H1 (cell line): ENCODE measurements at regions not wholly inside any gene's neighbourhood (a gene's known extent, or its start where the extent isn't known, plus 50 kb on each side); places are given as distances from the start of the nearest gene placed in this dataset.

Experiments used
- CTCF ChIA-PET: fragments of 300-600 bp; sonication (Branson Sonifier 250); formaldehyde crosslinking; loops from one replicate; lab custom pipeline; 2021; ENCODE audit not compliant: partially characterized antibody; lab: Charles Lee
- POLR2A ChIA-PET: fragments of 300-600 bp; sonication (Branson Sonifier 250); formaldehyde crosslinking; loops from one replicate; lab custom pipeline; 2021; ENCODE audit warnings: inconsistent platforms; ENCODE audit not compliant: partially characterized antibody; lab: Charles Lee
- DNase-seq, 2 experiments: peaks; one replicate each; pipeline versions ENCODE4 v3.0.0 to v3.0.0-alpha.2; 2010 to 2022; ENCODE audit warnings: low spot score in 2 of 2, low read depth in 1 of 2, mixed read lengths in 1 of 2
- FAIRE-seq: peaks from 2 replicates; lab custom pipeline; 2011; peaks lifted over from hg19 to GRCh38; lab: Jason Lieb, UNC
- H2AFZ ChIP-seq: 2 replicates; pipeline ENCODE4 v1.8.1; 2012; ENCODE audit warnings: low read length, inconsistent platforms
- H2AK5ac ChIP-seq: 2 replicates; pipeline ENCODE4 v1.6.1; 2013; ENCODE audit warnings: low read depth, low read length
- H2BK120ac ChIP-seq: replicated peaks from 2 replicates; pipeline ENCODE3; 2013; ENCODE audit warnings: low read depth, low read length, inconsistent platforms
- H2BK12ac ChIP-seq: 2 replicates; pipeline ENCODE4 v1.6.1; 2013; ENCODE audit warnings: low read depth, low read length
- H2BK15ac ChIP-seq: 2 replicates; pipeline ENCODE4 v1.6.1; 2013; ENCODE audit warnings: low read length
- H2BK20ac ChIP-seq: 2 replicates; pipeline ENCODE4 v1.6.1; 2013; ENCODE audit warnings: low read length
- H2BK5ac ChIP-seq: 2 replicates; pipeline ENCODE4 v1.6.1; 2013; ENCODE audit warnings: low read depth, low read length
- H3K14ac ChIP-seq: 2 replicates; pipeline ENCODE4 v1.6.1; 2013; ENCODE audit warnings: inconsistent platforms; ENCODE audit not compliant: insufficient read length
- H3K18ac ChIP-seq: 2 replicates; pipeline ENCODE4 v1.6.1; 2013; ENCODE audit warnings: low read length; ENCODE audit errors: extremely low read depth
- H3K23ac ChIP-seq: 2 replicates; pipeline ENCODE4 v1.6.1; 2013; ENCODE audit warnings: inconsistent platforms; ENCODE audit not compliant: insufficient read length
- H3K23me2 ChIP-seq: 2 replicates; pipeline ENCODE4 v1.6.1; 2013; ENCODE audit warnings: low read depth, low read length
- H3K27ac ChIP-seq: 2 replicates; pipeline ENCODE4 v1.6.1; 2011; ENCODE audit warnings: low read depth, low read length, inconsistent platforms
- H3K27me3 ChIP-seq, 4 experiments: replicated peaks in 1 of 4; 1 replicate in 1 of 4; 2 replicates in 3 of 4; pipeline versions ENCODE4 v1.6.1 to v1.8.1; 2011 to 2013; ENCODE audit warnings: low read length in 3 of 4, mild to moderate bottlenecking in 3 of 4, inconsistent platforms in 2 of 4, mixed read lengths in 2 of 4, moderate library complexity in 1 of 4; ENCODE audit not compliant: control insufficient read depth in 3 of 4, insufficient read depth in 3 of 4; ENCODE audit errors: extremely low read depth in 1 of 4
- H3K36me3 ChIP-seq, 4 experiments: 2 replicates each; pipeline versions ENCODE4 v1.6.1 to v1.8.1; 2011 to 2013; ENCODE audit warnings: mild to moderate bottlenecking in 4 of 4, low read length in 3 of 4, moderate library complexity in 2 of 4, control low read depth in 1 of 4, inconsistent platforms in 1 of 4; ENCODE audit not compliant: insufficient read depth in 4 of 4, control insufficient read depth in 2 of 4
- H3K4ac ChIP-seq: replicated peaks from 2 replicates; pipeline ENCODE3; 2013; ENCODE audit warnings: low read length, low read depth, mixed read lengths, inconsistent platforms; ENCODE audit not compliant: insufficient read length
- H3K4me1 ChIP-seq, 4 experiments: replicated peaks in 1 of 4; 1 replicate in 1 of 4; 2 replicates in 3 of 4; pipeline versions ENCODE4 v1.6.1 to v1.8.1; 2011 to 2013; ENCODE audit warnings: low read length in 3 of 4, inconsistent platforms in 2 of 4, mixed read lengths in 1 of 4; ENCODE audit not compliant: insufficient read depth in 4 of 4, control insufficient read depth in 3 of 4
- H3K4me2 ChIP-seq, 2 experiments: 2 replicates each; pipeline versions ENCODE4 v1.6.1 to v1.8.1; 2011 to 2013; ENCODE audit warnings: low read depth in 2 of 2, low read length in 2 of 2, control low read depth in 1 of 2, inconsistent platforms in 1 of 2, mild to moderate bottlenecking in 1 of 2; ENCODE audit not compliant: insufficient read depth in 1 of 2
- H3K4me3 ChIP-seq, 4 experiments: fragments of 200-600, 300-600 bp in 1 of 4; sonication (generic), shearing (Covaris generic), sonication (Bioruptor Twin) in 1 of 4; 2 replicates each; pipeline versions ENCODE4 v1.5.1 to v1.8.1; 2011 to 2016; ENCODE audit warnings: low read length in 4 of 4, low read depth in 3 of 4, control low read depth in 2 of 4, inconsistent platforms in 2 of 4, mild to moderate bottlenecking in 2 of 4, mixed read lengths in 1 of 4, moderate library complexity in 1 of 4; ENCODE audit not compliant: insufficient read depth in 2 of 4; ENCODE audit errors: extremely low read depth in 1 of 4
- H3K56ac ChIP-seq: replicated peaks from 2 replicates; pipeline ENCODE3; 2013; ENCODE audit warnings: low read depth, mild to moderate bottlenecking, mixed read lengths, low read length, inconsistent platforms; ENCODE audit not compliant: insufficient read length
- H3K79me1 ChIP-seq: 2 replicates; pipeline ENCODE4 v1.6.1; 2013; ENCODE audit warnings: low read depth, low read length, control low read depth
- H3K79me2 ChIP-seq, 2 experiments: 2 replicates each; pipeline versions ENCODE4 v1.6.1 to v1.8.1; 2012 to 2013; ENCODE audit warnings: low read length in 2 of 2, mild to moderate bottlenecking in 2 of 2, inconsistent platforms in 1 of 2; ENCODE audit not compliant: insufficient read depth in 2 of 2, control insufficient read depth in 1 of 2
- H3K9ac ChIP-seq, 4 experiments: replicated peaks in 1 of 4; 1 replicate in 1 of 4; 2 replicates in 3 of 4; pipeline versions ENCODE4 v1.6.1 to v1.8.1; 2011 to 2013; ENCODE audit warnings: low read depth in 3 of 4, low read length in 3 of 4, control low read depth in 2 of 4, mild to moderate bottlenecking in 2 of 4, moderate library complexity in 2 of 4, inconsistent platforms in 1 of 4; ENCODE audit errors: extremely low read depth in 1 of 4
- H3K9me3 ChIP-seq, 2 experiments: 2 replicates each; pipeline versions ENCODE4 v1.6.1 to v1.8.1; 2012 to 2013; ENCODE audit warnings: mild to moderate bottlenecking in 2 of 2, moderate library complexity in 2 of 2, control low read depth in 1 of 2, inconsistent platforms in 1 of 2, low read depth in 1 of 2, low read length in 1 of 2, mixed read lengths in 1 of 2; ENCODE audit not compliant: insufficient read depth in 2 of 2
- H4K20me1 ChIP-seq, 2 experiments: replicated peaks in 1 of 2; 2 replicates each; pipeline versions ENCODE3 to v1.8.1; 2011 to 2013; ENCODE audit warnings: inconsistent platforms in 2 of 2, low read length in 2 of 2, mild to moderate bottlenecking in 1 of 2; ENCODE audit not compliant: insufficient read depth in 2 of 2, control insufficient read depth in 1 of 2
- H4K5ac ChIP-seq: 2 replicates; pipeline ENCODE4 v1.6.1; 2013; ENCODE audit warnings: low read length, low read depth, mixed read lengths, inconsistent platforms; ENCODE audit not compliant: insufficient read length
- H4K8ac ChIP-seq: 2 replicates; pipeline ENCODE4 v1.8.0; 2013; ENCODE audit warnings: mild to moderate bottlenecking, moderate library complexity, low read length, inconsistent platforms; ENCODE audit not compliant: insufficient read depth; ENCODE audit errors: extremely low read depth
- H4K91ac ChIP-seq: replicated peaks from 2 replicates; pipeline ENCODE3; 2013; ENCODE audit warnings: low read length, mixed read lengths, inconsistent platforms; ENCODE audit not compliant: insufficient read length
- BACH1 ChIP-seq: IDR thresholded peaks from 2 replicates; pipeline ENCODE4 v1.6.1; 2012; ENCODE audit warnings: low read length, improper control_type of control experiment
- BRCA1 ChIP-seq: IDR thresholded peaks from 2 replicates; pipeline ENCODE4 v1.6.1; 2012; ENCODE audit warnings: low read depth, low read length, improper control_type of control experiment
- GTF2F1 ChIP-seq: IDR thresholded peaks from 2 replicates; pipeline ENCODE4 v1.6.1; 2012; ENCODE audit warnings: low read depth, low read length, improper control_type of control experiment, borderline replicate concordance
- HDAC2 ChIP-seq, 2 experiments: fragments of 300-600 bp in 1 of 2; sonication (generic) in 1 of 2; IDR thresholded peaks; 2 replicates each; pipeline ENCODE4 v1.6.1; 2011 to 2012; ENCODE audit warnings: low read depth in 2 of 2, low read length in 2 of 2, mild to moderate bottlenecking in 2 of 2, moderate library complexity in 2 of 2, borderline replicate concordance in 1 of 2, inconsistent platforms in 1 of 2
- JUND ChIP-seq: IDR thresholded peaks from 2 replicates; pipeline ENCODE4 v1.6.1; 2011; ENCODE audit warnings: mild to moderate bottlenecking, improper control_type of control experiment, low read length
- KDM5A ChIP-seq: fragments of 200-600 bp; IDR thresholded peaks from 2 replicates; pipeline ENCODE4 v1.7.1; 2012; ENCODE audit warnings: mild to moderate bottlenecking, low read length, inconsistent platforms, mixed read lengths
- MAFK ChIP-seq: IDR thresholded peaks from 2 replicates; pipeline ENCODE4 v1.6.1; 2012; ENCODE audit warnings: low read depth, mild to moderate bottlenecking, improper control_type of control experiment, low read length
- MAX ChIP-seq: IDR thresholded peaks from 2 replicates; pipeline ENCODE4 v1.6.1; 2012; ENCODE audit warnings: inconsistent platforms
- POLR2AphosphoS5 ChIP-seq: IDR thresholded peaks from 2 replicates; pipeline ENCODE4 v1.6.1; 2011; ENCODE audit warnings: low read depth, low read length
- SP1 ChIP-seq: IDR thresholded peaks from 2 replicates; pipeline ENCODE4 v1.6.1; 2011; ENCODE audit warnings: low read depth, low read length
- SP2 ChIP-seq: IDR thresholded peaks from 2 replicates; pipeline ENCODE4 v1.6.1; 2012; ENCODE audit warnings: mild to moderate bottlenecking, low read length, inconsistent platforms
- SP4 ChIP-seq: IDR thresholded peaks from 2 replicates; pipeline ENCODE4 v1.6.1; 2012; ENCODE audit warnings: low read length, inconsistent platforms
- SRF ChIP-seq: IDR thresholded peaks from 2 replicates; pipeline ENCODE4 v1.6.1; 2011; ENCODE audit warnings: mild to moderate bottlenecking, low read depth, low read length, moderate library complexity
- TEAD4 ChIP-seq: IDR thresholded peaks from 2 replicates; pipeline ENCODE4 v1.6.1; 2012; ENCODE audit warnings: low read depth, low read length, inconsistent platforms, mixed read lengths
- WGBS, 2 experiments: shearing (Covaris generic) in 1 of 2; methylation state at CpG; one replicate each; pipeline versions ENCODE4 v1.1.6 to v1.1.7; 2013 to 2015; ENCODE audit warnings: low lambda C conversion rate in 2 of 2, mixed read lengths in 2 of 2, inconsistent platforms in 1 of 2, low coverage in 1 of 2, missing lambda C conversion rate in 1 of 2; ENCODE audit not compliant: insufficient replicate concordance in 2 of 2, insufficient coverage in 1 of 2, insufficient read length in 1 of 2; ENCODE audit errors: extremely low coverage in 1 of 2, missing lambda C conversion rate in 1 of 2; 5-methylcytosine and 5-hydroxymethylcytosine counted together

GRCh38 chr21:35136586-35137219 lies 87.6 kb upstream of the RUNX1 start:
- Histone ChIP-seq H4K91ac (no peak overlapping the region), H2AK5ac (no peak overlapping the region), H4K5ac (no peak overlapping the region), H3K27me3 (no peaks in the 10 kb centered on the region), H3K79me2 (no peaks in the 10 kb centered on the region), H3K79me1 (no peaks in the 10 kb centered on the region), H3K4me2 (no peak overlapping the region), H3K23me2 (no peaks in the 10 kb centered on the region), H3K4me1 (no peaks in the 10 kb centered on the region), H2AFZ (peak overlapping the region; percentile 46; the same call in 1 of the 2 replicates), H4K8ac (no peak overlapping the region), H3K4me3 (no peak overlapping the region), H2BK120ac (no peak overlapping the region), H3K23ac (no peak overlapping the region), H4K20me1 (no peaks in the 10 kb centered on the region), H3K18ac (no peak overlapping the region), H2BK15ac (no peak overlapping the region), H2BK5ac (no peak overlapping the region), H3K56ac (no peak overlapping the region), H3K27ac (no peak overlapping the region), H2BK20ac (no peak overlapping the region), H3K14ac (no peak overlapping the region), H3K4ac (no peak overlapping the region), H3K9me3 (no peaks in the 10 kb centered on the region), H3K9ac (no peak overlapping the region), H3K36me3 (no peaks in the 10 kb centered on the region), H2BK12ac (no peak overlapping the region)
- no peak for TF ChIP-seq SP2
- TF ChIP-seq HDAC2 (IDR thresholded peaks at IDR 0.05; ENCODE audit: borderline replicate concordance in 1 of 2, low read depth in 2 of 2, low read length in 2 of 2) = no peak
- TF ChIP-seq BRCA1 = no peak
- no peak for TF ChIP-seq JUND
- no peak for TF ChIP-seq MAX
- no peak for TF ChIP-seq MAFK
- no peak for TF ChIP-seq SRF
- no peak for TF ChIP-seq POLR2AphosphoS5
- no peak for TF ChIP-seq GTF2F1
- no peak for TF ChIP-seq SP1
- no peak for TF ChIP-seq BACH1
- no peak for TF ChIP-seq SP4
- no peak for TF ChIP-seq KDM5A
- no peak for TF ChIP-seq TEAD4
- POLR2A ChIA-PET = no interaction called here
- CTCF ChIA-PET = interaction anchor here (1.1 kb wide), 1 partner anchor 85 kb away, joined by 3 read pairs; no protein-coding TSS in a partner anchor
- DNase-seq (no peak), FAIRE-seq (no peak)
- 100% methylated on average over 1 of the region's 1 CpG; no CpG with 5 or more reads in 1 of the 2 experiments for WGBS, 2 experiments
